BJ (cell line): ENCODE measurements at regions not wholly inside any gene's neighbourhood (a gene's known extent, or its start where the extent isn't known, plus 50 kb on each side); places are given as distances from the start of the nearest gene placed in this dataset.

Experiments used
- CTCF ChIA-PET: fragments of 350-600 bp; formaldehyde crosslinking; extraction: SDS; loops from one replicate; lab custom pipeline; 2021; ENCODE audit warnings: antibody characterized with exemption, inconsistent platforms; lab: Yijun Ruan, JAX
- POLR2A ChIA-PET: fragments of 300-600 bp; sonication (Branson Sonifier 250); formaldehyde crosslinking; extraction: SDS; loops from one replicate; lab custom pipeline; 2021; ENCODE audit warnings: antibody characterized with exemption; lab: Charles Lee
- DNase-seq: peaks from one replicate; pipeline ENCODE4 v3.0.0-alpha.2; 2011; ENCODE audit warnings: low read depth
- H3K27me3 ChIP-seq: 2 replicates; pipeline ENCODE4 v1.6.0; 2011; ENCODE audit warnings: low read length; ENCODE audit not compliant: control insufficient read depth, insufficient read depth
- H3K36me3 ChIP-seq: 2 replicates; pipeline ENCODE4 v1.5.1; 2011; ENCODE audit warnings: low read length; ENCODE audit not compliant: control insufficient read depth, insufficient read depth
- H3K4me3 ChIP-seq: 2 replicates; pipeline ENCODE4 v1.5.1; 2011; ENCODE audit warnings: low read depth, mild to moderate bottlenecking, control low read depth, low read length
- CTCF ChIP-seq: IDR thresholded peaks from 2 replicates; pipeline ENCODE4 v1.5.1; 2011; ENCODE audit warnings: low read depth, mild to moderate bottlenecking, control low read depth, inconsistent platforms, low read length, moderate library complexity; ENCODE audit not compliant: insufficient read depth

GRCh38 chr7:85695533-85695932 is 508.7 kb upstream of the SEMA3D start:
- ChIA-PET POLR2A (no interaction called here), CTCF (interaction anchor here (0.6 kb wide), 1 partner anchor 8 kb away, joined by 3 read pairs; no protein-coding TSS in a partner anchor)
- DNase-seq: no peak
- no peak overlapping the region for H3K4me3 ChIP-seq
- H3K27me3 ChIP-seq: no peaks in the 10 kb centered on the region
- no peaks in the 10 kb centered on the region for H3K36me3 ChIP-seq
- no peak for TF ChIP-seq CTCF

- POLR2A ChIA-PET: no interaction called here
- Histone ChIP-seq H3K27me3 (no peaks in the 10 kb centered on the region), H3K36me3 (no peaks in the 10 kb centered on the region), H3K4me3 (no peak overlapping the region)
- TF ChIP-seq CTCF: no peak
- CTCF ChIA-PET: no interaction called here
- DNase-seq: no peak
Observed at GRCh38 chr7:85695041-85695440, 508.2 kb upstream of the SEMA3D start.

- Histone ChIP-seq H3K4me3 (no peak overlapping the region), H3K36me3 (no peaks in the 10 kb centered on the region), H3K27me3 (no peaks in the 10 kb centered on the region)
- no peak for TF ChIP-seq CTCF
- ChIA-PET POLR2A (no interaction called here), CTCF (no interaction called here)
- DNase-seq: no peak
Observed at GRCh38 chr7:85693326-85693725, 506.5 kb upstream of the SEMA3D start.

- DNase-seq: no peak
- POLR2A ChIA-PET: no interaction called here
- CTCF ChIA-PET: interaction anchor here (0.6 kb wide), 1 partner anchor 267 kb away, joined by 3 read pairs; no protein-coding TSS in a partner anchor
- H3K4me3 ChIP-seq: no peak overlapping the region
- no peaks in the 10 kb centered on the region for H3K36me3 ChIP-seq
- TF ChIP-seq CTCF: no peak
- H3K27me3 ChIP-seq: no peaks in the 10 kb centered on the region
Observed at GRCh38 chr7:85688712-85689111, 501.9 kb upstream of the SEMA3D start.

GRCh38 chr7:85686401-85687181 is 499.7 kb upstream of the SEMA3D start:
- CTCF ChIA-PET: no interaction called here
- POLR2A ChIA-PET: no interaction called here
- TF ChIP-seq CTCF: no peak
- Histone ChIP-seq H3K4me3 (no peak overlapping the region), H3K27me3 (no peaks in the 10 kb centered on the region), H3K36me3 (no peaks in the 10 kb centered on the region)
- no peak for DNase-seq
